ENCODE measurements at regions not wholly inside any gene's neighbourhood (a gene's known extent, or its start where the extent isn't known, plus 50 kb on each side); places are given as distances from the start of the nearest gene placed in this dataset.

- TF ChIP-seq, protein P1, sequence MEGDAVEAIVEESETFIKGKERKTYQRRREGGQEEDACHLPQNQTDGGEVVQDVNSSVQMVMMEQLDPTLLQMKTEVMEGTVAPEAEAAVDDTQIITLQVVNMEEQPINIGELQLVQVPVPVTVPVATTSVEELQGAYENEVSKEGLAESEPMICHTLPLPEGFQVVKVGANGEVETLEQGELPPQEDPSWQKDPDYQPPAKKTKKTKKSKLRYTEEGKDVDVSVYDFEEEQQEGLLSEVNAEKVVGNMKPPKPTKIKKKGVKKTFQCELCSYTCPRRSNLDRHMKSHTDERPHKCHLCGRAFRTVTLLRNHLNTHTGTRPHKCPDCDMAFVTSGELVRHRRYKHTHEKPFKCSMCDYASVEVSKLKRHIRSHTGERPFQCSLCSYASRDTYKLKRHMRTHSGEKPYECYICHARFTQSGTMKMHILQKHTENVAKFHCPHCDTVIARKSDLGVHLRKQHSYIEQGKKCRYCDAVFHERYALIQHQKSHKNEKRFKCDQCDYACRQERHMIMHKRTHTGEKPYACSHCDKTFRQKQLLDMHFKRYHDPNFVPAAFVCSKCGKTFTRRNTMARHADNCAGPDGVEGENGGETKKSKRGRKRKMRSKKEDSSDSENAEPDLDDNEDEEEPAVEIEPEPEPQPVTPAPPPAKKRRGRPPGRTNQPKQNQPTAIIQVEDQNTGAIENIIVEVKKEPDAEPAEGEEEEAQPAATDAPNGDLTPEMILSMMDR (IDR thresholded peaks at IDR 0.05) = no peak
- no peak for TF ChIP-seq EP300 (IDR thresholded peaks at IDR 0.05; ENCODE audit: low read depth)
- TF ChIP-seq POLR2A (IDR thresholded peaks at IDR 0.05) = no peak
Observed at GRCh38 chr1:9434247-9435152, 104.8 kb upstream of the SLC25A33 start.
